GM12872 (cell line): ENCODE measurements at regions not wholly inside any gene's neighbourhood (a gene's known extent, or its start where the extent isn't known, plus 50 kb on each side); places are given as distances from the start of the nearest gene placed in this dataset.

Experiments used
- TF ChIP-seq, protein P1 (sequence below): IDR thresholded peaks from 3 replicates; pipeline ENCODE4 v1.5.1; 2011; ENCODE audit warnings: low read depth, mild to moderate bottlenecking, low read length, moderate library complexity; ENCODE audit not compliant: insufficient read depth

DNA sequence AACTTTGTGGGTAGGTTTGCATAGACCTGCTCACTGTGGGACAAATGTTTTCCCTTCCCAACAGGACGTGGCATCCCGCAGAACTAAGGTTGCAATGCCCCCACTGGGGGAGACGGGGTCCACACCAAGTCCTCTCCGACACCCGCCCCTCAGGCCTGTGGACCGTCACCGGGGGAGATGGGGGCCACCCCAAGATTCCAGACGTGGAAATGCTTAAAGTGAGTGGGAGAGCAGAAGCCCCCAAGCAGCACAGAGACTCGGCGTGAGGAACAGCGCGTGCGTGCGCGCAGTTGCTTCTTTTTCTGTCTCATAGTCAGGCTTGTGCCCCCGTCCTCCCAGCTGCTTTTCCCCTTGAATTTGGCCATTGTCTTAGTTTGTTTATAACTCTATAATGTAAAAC, 826.3 kb upstream of the SALL3 start:
- TF ChIP-seq, protein P1, sequence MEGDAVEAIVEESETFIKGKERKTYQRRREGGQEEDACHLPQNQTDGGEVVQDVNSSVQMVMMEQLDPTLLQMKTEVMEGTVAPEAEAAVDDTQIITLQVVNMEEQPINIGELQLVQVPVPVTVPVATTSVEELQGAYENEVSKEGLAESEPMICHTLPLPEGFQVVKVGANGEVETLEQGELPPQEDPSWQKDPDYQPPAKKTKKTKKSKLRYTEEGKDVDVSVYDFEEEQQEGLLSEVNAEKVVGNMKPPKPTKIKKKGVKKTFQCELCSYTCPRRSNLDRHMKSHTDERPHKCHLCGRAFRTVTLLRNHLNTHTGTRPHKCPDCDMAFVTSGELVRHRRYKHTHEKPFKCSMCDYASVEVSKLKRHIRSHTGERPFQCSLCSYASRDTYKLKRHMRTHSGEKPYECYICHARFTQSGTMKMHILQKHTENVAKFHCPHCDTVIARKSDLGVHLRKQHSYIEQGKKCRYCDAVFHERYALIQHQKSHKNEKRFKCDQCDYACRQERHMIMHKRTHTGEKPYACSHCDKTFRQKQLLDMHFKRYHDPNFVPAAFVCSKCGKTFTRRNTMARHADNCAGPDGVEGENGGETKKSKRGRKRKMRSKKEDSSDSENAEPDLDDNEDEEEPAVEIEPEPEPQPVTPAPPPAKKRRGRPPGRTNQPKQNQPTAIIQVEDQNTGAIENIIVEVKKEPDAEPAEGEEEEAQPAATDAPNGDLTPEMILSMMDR: no peak

DNA sequence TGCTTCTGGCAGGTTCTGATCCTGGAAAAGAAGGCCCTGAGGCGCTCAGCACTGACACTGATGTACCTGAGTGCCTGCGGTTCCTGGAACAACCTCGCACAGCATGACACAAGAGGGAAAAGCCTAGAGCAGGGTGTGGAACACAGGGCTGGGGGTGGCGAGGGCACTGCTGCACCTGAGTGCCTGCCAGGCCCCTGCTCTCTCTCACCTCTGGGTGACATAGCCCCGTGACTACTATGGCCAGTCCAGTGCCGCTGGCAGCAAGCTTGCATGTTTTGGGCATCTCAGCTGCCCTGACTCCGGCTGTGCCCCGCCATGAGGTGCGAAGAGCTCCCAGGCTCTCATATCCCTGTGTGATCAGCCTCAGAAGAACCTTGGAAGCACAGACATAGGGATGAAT, 825.2 kb upstream of the SALL3 start:
- TF ChIP-seq, protein P1: no peak

DNA sequence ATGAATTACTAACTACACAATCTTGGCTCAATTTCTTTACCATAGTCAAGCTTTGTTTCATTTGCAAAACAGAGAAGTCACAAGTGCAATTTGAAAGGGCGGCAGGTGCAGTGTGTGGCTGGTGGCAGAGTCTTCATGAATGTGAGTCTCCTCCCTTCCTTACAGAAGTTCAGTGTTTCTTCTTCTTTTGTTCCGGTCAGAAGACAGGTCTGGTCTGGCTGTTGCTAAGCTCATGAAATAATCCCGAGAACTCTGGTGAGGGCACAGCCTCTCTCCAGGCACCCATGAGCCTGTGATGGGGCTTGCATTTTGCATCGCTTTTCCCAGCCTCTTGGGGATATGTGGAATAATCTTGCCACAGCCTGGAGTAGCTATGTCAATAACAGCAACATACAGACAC, 824.8 kb upstream of the SALL3 start:
- TF ChIP-seq, protein P1: no peak

DNA sequence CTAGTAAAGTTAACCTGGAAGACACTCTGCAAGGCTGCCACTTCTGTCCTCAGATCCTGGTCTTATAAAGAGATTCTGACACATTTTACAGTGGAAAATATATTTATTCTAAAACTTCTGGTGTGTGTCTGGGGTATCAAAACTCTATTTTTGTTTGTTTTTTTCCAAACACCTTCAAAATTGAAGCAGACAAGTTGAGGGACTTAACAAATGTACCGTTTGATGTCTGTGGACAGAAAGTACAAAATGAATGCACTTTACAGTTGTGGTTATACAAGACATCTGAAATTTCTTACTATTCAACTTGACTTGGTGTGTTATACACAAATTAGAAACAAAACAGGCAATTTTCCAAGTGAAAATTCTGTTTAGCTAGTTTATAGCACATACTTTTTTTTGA, 823.2 kb upstream of the SALL3 start:
- TF ChIP-seq, protein P1: no peak

DNA sequence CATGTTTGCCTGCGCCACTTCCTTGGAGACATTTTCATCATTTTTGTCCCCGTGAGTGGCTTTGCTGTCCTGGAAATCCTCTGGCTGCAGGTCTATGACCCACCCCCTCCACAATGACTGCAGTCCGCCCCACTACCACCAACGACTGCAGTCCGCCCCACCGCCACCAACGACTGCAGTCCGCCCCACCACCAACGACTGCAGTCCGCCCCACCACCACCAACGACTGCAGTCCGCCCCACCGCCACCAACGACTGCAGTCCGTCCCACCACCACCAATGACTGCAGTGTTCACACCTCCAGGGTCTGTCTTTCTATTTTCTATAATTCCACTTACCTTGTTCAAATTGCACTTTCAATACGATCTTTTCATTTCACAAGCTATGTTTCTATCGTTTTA, 820.7 kb upstream of the SALL3 start:
- TF ChIP-seq, protein P1: no peak

DNA sequence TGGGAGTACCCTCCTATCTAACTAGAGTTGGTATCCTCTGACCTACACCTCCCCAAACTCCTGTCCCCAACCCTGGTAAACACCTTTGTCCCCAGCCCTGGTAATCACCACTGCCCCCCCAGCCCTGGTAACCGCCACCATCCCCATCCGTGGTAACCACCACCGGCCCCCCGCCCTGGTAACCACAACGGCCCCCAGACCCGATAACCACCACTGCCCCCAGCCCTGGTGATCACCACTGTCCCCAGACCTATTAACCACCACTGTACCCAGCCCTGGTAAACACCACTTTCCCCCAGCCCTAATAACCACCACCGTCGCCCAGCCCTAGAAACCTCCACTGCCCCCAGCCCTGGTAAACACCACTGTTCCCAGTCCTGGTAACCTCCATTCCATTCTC, 820.2 kb upstream of the SALL3 start:
- TF ChIP-seq, protein P1: no peak

DNA sequence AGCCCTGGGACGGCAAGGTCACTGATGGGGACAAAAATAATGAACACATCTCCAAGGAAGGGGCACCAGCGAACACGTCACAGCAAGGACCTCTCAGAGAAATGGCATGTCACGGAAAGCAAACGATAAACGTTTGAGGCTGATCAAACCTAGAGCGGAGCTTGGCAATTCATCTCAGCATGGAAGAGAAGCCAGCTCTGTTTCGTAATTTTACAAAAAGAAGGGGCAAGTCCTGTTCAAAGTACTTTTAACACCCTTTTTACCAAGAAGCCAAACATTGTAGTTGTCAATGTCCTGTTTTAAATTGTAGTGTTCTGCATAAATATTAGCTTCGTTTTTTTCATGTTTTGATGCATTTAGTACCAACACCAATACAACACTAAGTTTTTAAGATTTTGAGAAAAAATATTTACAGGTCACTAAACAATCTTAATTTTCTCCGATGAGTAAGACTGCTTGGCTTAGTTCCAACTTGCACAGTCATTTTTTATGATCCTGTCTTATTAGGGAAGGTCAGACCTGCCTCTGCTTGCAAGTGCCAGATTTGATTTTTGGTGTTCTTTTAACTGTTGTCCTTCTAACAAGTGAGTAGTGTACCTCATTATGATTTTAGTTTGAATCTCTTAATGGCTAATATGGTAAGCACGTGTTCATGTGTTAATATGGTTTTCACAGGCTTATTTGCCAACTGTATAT, 818.5 kb upstream of the SALL3 start:
- TF ChIP-seq, protein P1: no peak

DNA sequence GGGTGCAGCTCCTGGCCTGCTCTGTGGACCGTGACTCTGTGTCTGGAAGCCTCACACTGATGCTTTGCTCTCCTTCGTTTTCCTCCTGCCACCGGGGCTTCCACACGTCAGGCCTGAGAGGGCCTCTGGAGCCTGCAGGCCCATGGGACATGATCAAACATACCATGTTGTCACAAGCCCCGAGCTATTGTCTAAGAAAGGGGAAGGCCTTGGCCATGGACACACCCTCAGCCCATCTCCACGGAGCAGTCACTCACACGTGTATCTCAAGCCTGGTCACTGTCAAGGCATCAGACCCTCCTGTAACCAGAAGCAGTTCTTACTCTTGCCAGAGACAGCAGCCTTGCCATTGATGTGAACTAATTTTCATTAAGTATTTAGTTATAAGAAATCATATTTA, 814.1 kb upstream of the SALL3 start:
- TF ChIP-seq, protein P1: no peak
